Activated T-cell treated with anti-CD3 and anti-CD28 coated beads, Interleukin-2, amount 50 U/mL, for 72 hours (primary cell): ENCODE measurements at regions not wholly inside any gene's neighbourhood (a gene's known extent, or its start where the extent isn't known, plus 50 kb on each side); places are given as distances from the start of the nearest gene placed in this dataset.

Source experiments
- ATAC-seq, 2 donors: fragments of 150-1000 bp; cut with Tn5 transposase; replicated peaks in 1 of 2; 2 replicates each; pipeline ENCODE4 v1.10.0; 2021; ENCODE audit warnings: moderate library complexity in 2 of 2, mild to moderate bottlenecking in 1 of 2
- DNase-seq, 2 donors: peaks; one replicate each; pipeline ENCODE4 v3.0.0; 2021 to 2022; ENCODE audit warnings: mixed read lengths in 1 of 2
- H3K27ac Mint-ChIP-seq: one replicate; pipeline ENCODE4 v1.8.0; 2022; ENCODE audit warnings: mild to moderate bottlenecking, moderate library complexity, mixed read lengths
- H3K27me3 Mint-ChIP-seq: one replicate; pipeline ENCODE4 v1.8.0; 2022; ENCODE audit warnings: low read depth, mixed read lengths
- H3K36me3 Mint-ChIP-seq, 2 donors: one replicate each; pipeline ENCODE4 v1.8.0; 2022; ENCODE audit warnings: mixed read lengths in 2 of 2, mild to moderate bottlenecking in 1 of 2; ENCODE audit not compliant: insufficient read depth in 2 of 2
- H3K4me1 Mint-ChIP-seq: one replicate; pipeline ENCODE4 v1.8.0; 2022; ENCODE audit warnings: low read depth, mixed read lengths
- H3K4me3 Mint-ChIP-seq, 2 donors: one replicate each; pipeline ENCODE4 v1.8.0; 2022; ENCODE audit warnings: mild to moderate bottlenecking in 2 of 2, mixed read lengths in 2 of 2, moderate library complexity in 2 of 2
- H3K9me3 Mint-ChIP-seq, 2 donors: one replicate each; pipeline ENCODE4 v1.8.0; 2022; ENCODE audit warnings: mixed read lengths in 2 of 2

GRCh38 chr16:86181526-86181925 lies 282.6 kb downstream of the IRF8 start:
- DNase-seq, result no peak
- no peaks in the 10 kb centered on the region for H3K4me1 Mint-ChIP-seq
- no peak for ATAC-seq
- no peak overlapping the region for H3K4me3 Mint-ChIP-seq
- no peaks in the 10 kb centered on the region for H3K36me3 Mint-ChIP-seq
- H3K9me3 Mint-ChIP-seq, result no peaks in the 10 kb centered on the region
- no peaks in the 10 kb centered on the region for H3K27me3 Mint-ChIP-seq
- H3K27ac Mint-ChIP-seq, result no peak overlapping the region

- H3K36me3 Mint-ChIP-seq, result no peaks in the 10 kb centered on the region
- DNase-seq, result no peak
- no peak overlapping the region for H3K27ac Mint-ChIP-seq
- H3K4me3 Mint-ChIP-seq, result no peak overlapping the region
- ATAC-seq, result no peak
- H3K27me3 Mint-ChIP-seq, result no peaks in the 10 kb centered on the region
- H3K4me1 Mint-ChIP-seq, result no peaks in the 10 kb centered on the region
- H3K9me3 Mint-ChIP-seq, result no peaks in the 10 kb centered on the region
Measured at GRCh38 chr16:86184185-86184584, 285.2 kb downstream of the IRF8 start.

- H3K27me3 Mint-ChIP-seq, result no peaks in the 10 kb centered on the region
- ATAC-seq, result no peak
- H3K27ac Mint-ChIP-seq, result no peak overlapping the region
- H3K9me3 Mint-ChIP-seq, result no peaks in the 10 kb centered on the region
- H3K36me3 Mint-ChIP-seq, result no peaks in the 10 kb centered on the region
- no peak overlapping the region for H3K4me3 Mint-ChIP-seq
- no peak for DNase-seq
- H3K4me1 Mint-ChIP-seq, result no peaks in the 10 kb centered on the region
Measured at GRCh38 chr16:86185089-86185488, 286.1 kb downstream of the IRF8 start.

- no peaks in the 10 kb centered on the region for H3K4me1 Mint-ChIP-seq
- H3K9me3 Mint-ChIP-seq, result no peaks in the 10 kb centered on the region
- ATAC-seq (no peak), DNase-seq (no peak)
- no peak overlapping the region for H3K4me3 Mint-ChIP-seq
- no peak overlapping the region for H3K27ac Mint-ChIP-seq
- H3K27me3 Mint-ChIP-seq, result no peaks in the 10 kb centered on the region
- H3K36me3 Mint-ChIP-seq, result no peaks in the 10 kb centered on the region
Measured at GRCh38 chr16:86186313-86186712, 287.4 kb downstream of the IRF8 start.

- no peaks in the 10 kb centered on the region for H3K36me3 Mint-ChIP-seq
- H3K4me3 Mint-ChIP-seq, result no peak overlapping the region
- ATAC-seq (no peak), DNase-seq (no peak)
- no peak overlapping the region for H3K27ac Mint-ChIP-seq
- H3K27me3 Mint-ChIP-seq, result peaks cover 15% of the 10 kb centered on the region
- H3K9me3 Mint-ChIP-seq, result no peaks in the 10 kb centered on the region
- no peaks in the 10 kb centered on the region for H3K4me1 Mint-ChIP-seq
Measured at GRCh38 chr16:86189934-86190333, 291.0 kb downstream of the IRF8 start.

GRCh38 chr16:86191663-86192062 lies 292.7 kb downstream of the IRF8 start:
- Mint-ChIP-seq H3K27me3 (peaks cover 29% of the 10 kb centered on the region), H3K36me3 (no peaks in the 10 kb centered on the region), H3K4me3 (no peak overlapping the region), H3K27ac (no peak overlapping the region), H3K9me3 (no peaks in the 10 kb centered on the region), H3K4me1 (no peaks in the 10 kb centered on the region)
- ATAC-seq (no peak), DNase-seq (no peak)

- no peaks in the 10 kb centered on the region for H3K4me1 Mint-ChIP-seq
- peaks cover 49% of the 10 kb centered on the region for H3K27me3 Mint-ChIP-seq
- H3K4me3 Mint-ChIP-seq, result no peak overlapping the region
- no peaks in the 10 kb centered on the region for H3K9me3 Mint-ChIP-seq
- no peak overlapping the region for H3K27ac Mint-ChIP-seq
- DNase-seq (no peak), ATAC-seq (no peak)
- no peaks in the 10 kb centered on the region for H3K36me3 Mint-ChIP-seq
Measured at GRCh38 chr16:86193528-86194193, 294.7 kb downstream of the IRF8 start.

- H3K36me3 Mint-ChIP-seq, result no peaks in the 10 kb centered on the region
- ATAC-seq, result no peak
Measured at GRCh38 chr16:86195863-86196630, 297.1 kb downstream of the IRF8 start.

GRCh38 chr16:86196687-86197391 lies 297.9 kb downstream of the IRF8 start:
- DNase-seq (no peak), ATAC-seq (no peak)
- no peak overlapping the region for H3K27ac Mint-ChIP-seq
- no peaks in the 10 kb centered on the region for H3K4me1 Mint-ChIP-seq
- no peak overlapping the region for H3K4me3 Mint-ChIP-seq
- H3K9me3 Mint-ChIP-seq, result no peaks in the 10 kb centered on the region
- H3K36me3 Mint-ChIP-seq, result no peaks in the 10 kb centered on the region
- peaks cover 79% of the 10 kb centered on the region for H3K27me3 Mint-ChIP-seq

More at GRCh38 chr16:86195863-86196630, 297.1 kb downstream of the IRF8 start:
- no peak overlapping the region for H3K27ac Mint-ChIP-seq
- H3K4me3 Mint-ChIP-seq, result no peak overlapping the region
- H3K9me3 Mint-ChIP-seq, result no peaks in the 10 kb centered on the region
- H3K27me3 Mint-ChIP-seq, result peaks cover 72% of the 10 kb centered on the region
- H3K4me1 Mint-ChIP-seq, result no peaks in the 10 kb centered on the region
- no peak for DNase-seq

- Mint-ChIP-seq H3K4me1 (no peaks in the 10 kb centered on the region), H3K27ac (no peak overlapping the region), H3K4me3 (no peak overlapping the region), H3K36me3 (no peaks in the 10 kb centered on the region), H3K9me3 (no peaks in the 10 kb centered on the region), H3K27me3 (peaks cover 81% of the 10 kb centered on the region)
- ATAC-seq, result no peak
- DNase-seq, result no peak
Measured at GRCh38 chr16:86198206-86199118, 299.5 kb downstream of the IRF8 start.

- DNase-seq (no peak), ATAC-seq (no peak)
- Mint-ChIP-seq H3K27me3 (peaks cover 77% of the 10 kb centered on the region), H3K4me3 (no peak overlapping the region), H3K27ac (no peak overlapping the region), H3K9me3 (no peaks in the 10 kb centered on the region), H3K36me3 (no peaks in the 10 kb centered on the region), H3K4me1 (no peaks in the 10 kb centered on the region)
Measured at GRCh38 chr16:86199182-86199581, 300.2 kb downstream of the IRF8 start.

GRCh38 chr16:86199871-86200695 lies 301.1 kb downstream of the IRF8 start:
- no peak overlapping the region for H3K4me3 Mint-ChIP-seq
- no peaks in the 10 kb centered on the region for H3K9me3 Mint-ChIP-seq
- H3K4me1 Mint-ChIP-seq, result no peaks in the 10 kb centered on the region
- H3K36me3 Mint-ChIP-seq, result no peaks in the 10 kb centered on the region
- no peak for ATAC-seq
- H3K27ac Mint-ChIP-seq, result no peak overlapping the region
- DNase-seq, result no peak
- peaks cover 72% of the 10 kb centered on the region for H3K27me3 Mint-ChIP-seq
